GM19043 (cell line): ENCODE measurements at regions not wholly inside any gene's neighbourhood (a gene's known extent, or its start where the extent isn't known, plus 50 kb on each side); places are given as distances from the start of the nearest gene placed in this dataset.

Experiments
- ATAC-seq: cut with Tn5 transposase; IDR thresholded peaks from one replicate; pipeline ENCODE4 v1.9.1; 2021; ENCODE audit warnings: low read depth; ENCODE audit not compliant: unreplicated experiment

GRCh38 chr3:72572489-72573007 lies 275.7 kb downstream of the SHQ1 start:
- no peak for ATAC-seq

- ATAC-seq: no peak
Measured at GRCh38 chr3:72571638-72572114, 276.6 kb downstream of the SHQ1 start.

GRCh38 chr3:72571052-72571451 lies 277.2 kb downstream of the SHQ1 start:
- no peak for ATAC-seq

- no peak for ATAC-seq
Measured at GRCh38 chr3:72569754-72570440, 278.3 kb downstream of the SHQ1 start.

GRCh38 chr3:72568083-72568482 lies 280.2 kb downstream of the SHQ1 start:
- ATAC-seq: no peak

- ATAC-seq: no peak
Measured at GRCh38 chr3:72567474-72567873, 280.8 kb downstream of the SHQ1 start.

- no peak for ATAC-seq
Measured at GRCh38 chr3:72565593-72565992, 282.7 kb downstream of the SHQ1 start.

- ATAC-seq: no peak
Measured at GRCh38 chr3:72563690-72564370, 284.4 kb downstream of the SHQ1 start.

- no peak for ATAC-seq
Measured at GRCh38 chr3:72560846-72561675, 287.2 kb downstream of the SHQ1 start.

- no peak for ATAC-seq
Measured at GRCh38 chr3:72559385-72559784, 288.9 kb downstream of the SHQ1 start.

GRCh38 chr3:72558001-72558400 lies 290.2 kb downstream of the SHQ1 start:
- no peak for ATAC-seq

GRCh38 chr3:72555714-72556113 lies 292.5 kb downstream of the SHQ1 start:
- ATAC-seq: no peak

- ATAC-seq: no peak
Measured at GRCh38 chr3:72554689-72555088, 293.6 kb downstream of the SHQ1 start.

GRCh38 chr3:72553298-72553697 lies 294.9 kb downstream of the SHQ1 start:
- no peak for ATAC-seq

- ATAC-seq: no peak
Measured at GRCh38 chr3:72550582-72551262, 297.5 kb downstream of the SHQ1 start.

- ATAC-seq: no peak
Measured at GRCh38 chr3:72549761-72550581, 298.3 kb downstream of the SHQ1 start.

GRCh38 chr3:72548981-72549380 lies 299.3 kb downstream of the SHQ1 start:
- no peak for ATAC-seq

GRCh38 chr3:72548461-72548860 lies 299.8 kb downstream of the SHQ1 start:
- ATAC-seq: no peak

- no peak for ATAC-seq
Measured at GRCh38 chr3:72547183-72547582, 301.1 kb downstream of the SHQ1 start.

- no peak for ATAC-seq
Measured at GRCh38 chr3:72544239-72544638, 304.0 kb downstream of the SHQ1 start.
